CD14-positive monocyte (primary cell): ENCODE measurements at regions not wholly inside any gene's neighbourhood (a gene's known extent, or its start where the extent isn't known, plus 50 kb on each side); places are given as distances from the start of the nearest gene placed in this dataset.

Experiments
- DNase-seq, 3 donors: peaks; one replicate each; pipeline ENCODE4 v3.0.0-alpha.2; 2011 to 2022
- H2AFZ ChIP-seq: 2 replicates; pipeline ENCODE4 v1.6.0; 2012; ENCODE audit warnings: mild to moderate bottlenecking, low read depth, low read length, inconsistent platforms; ENCODE audit not compliant: insufficient read depth, poor library complexity, severe bottlenecking
- H3K27ac ChIP-seq, 2 donors: 1 replicate in 1 of 2; 2 replicates in 1 of 2; pipeline ENCODE4 v1.5.1; 2012 to 2013; ENCODE audit warnings: low read length in 2 of 2, control low read depth in 1 of 2, inconsistent platforms in 1 of 2, low read depth in 1 of 2, mild to moderate bottlenecking in 1 of 2
- H3K27me3 ChIP-seq, 2 donors: one replicate each; pipeline versions ENCODE4 v1.6.0 to v1.6.1; 2011 to 2013; ENCODE audit warnings: low read length in 2 of 2; ENCODE audit not compliant: control insufficient read depth in 2 of 2, insufficient read depth in 2 of 2
- H3K36me3 ChIP-seq, 2 donors: replicated peaks in 1 of 2; 1 replicate in 1 of 2; 2 replicates in 1 of 2; pipeline versions ENCODE4 v1.5.1 to v1.6.1; 2012 to 2013; ENCODE audit warnings: low read length in 2 of 2, control low read depth in 1 of 2, inconsistent platforms in 1 of 2, mild to moderate bottlenecking in 1 of 2; ENCODE audit not compliant: insufficient read depth in 2 of 2, control insufficient read depth in 1 of 2
- H3K4me1 ChIP-seq, 2 donors: 1 replicate in 1 of 2; 2 replicates in 1 of 2; pipeline versions ENCODE4 v1.5.1 to v1.6.1; 2012 to 2013; ENCODE audit warnings: low read length in 2 of 2, control low read depth in 1 of 2, inconsistent platforms in 1 of 2, mild to moderate bottlenecking in 1 of 2, moderate library complexity in 1 of 2; ENCODE audit not compliant: insufficient read depth in 2 of 2, control insufficient read depth in 1 of 2
- H3K4me2 ChIP-seq: replicated peaks from 2 replicates; pipeline ENCODE3; 2012; ENCODE audit warnings: low read length, moderate library complexity, mild to moderate bottlenecking; ENCODE audit not compliant: poor library complexity, severe bottlenecking; ENCODE audit errors: extremely low read depth
- H3K4me3 ChIP-seq, 3 experiments: fragments of 200-600 bp in 1 of 3; sonication (generic) in 1 of 3; replicated peaks in 1 of 3; 1 replicate in 2 of 3; 2 replicates in 1 of 3; pipeline ENCODE4 v1.5.1; 2011 to 2013; ENCODE audit warnings: low read length in 3 of 3, mild to moderate bottlenecking in 3 of 3, control low read depth in 2 of 3, low read depth in 2 of 3, inconsistent platforms in 1 of 3, moderate library complexity in 1 of 3
- H3K79me2 ChIP-seq: 2 replicates; pipeline ENCODE4 v1.6.0; 2012; ENCODE audit warnings: mild to moderate bottlenecking, control low read depth, inconsistent platforms, low read length, moderate library complexity; ENCODE audit not compliant: insufficient read depth
- H3K9ac ChIP-seq: 2 replicates; pipeline ENCODE4 v1.6.0; 2017; ENCODE audit warnings: low read length, mild to moderate bottlenecking; ENCODE audit not compliant: insufficient read depth, poor library complexity, severe bottlenecking
- H3K9me3 ChIP-seq, 2 donors: replicated peaks in 1 of 2; 1 replicate in 1 of 2; 2 replicates in 1 of 2; pipeline versions ENCODE4 v1.5.1 to v1.6.1; 2012 to 2013; ENCODE audit warnings: low read length in 2 of 2, control low read depth in 1 of 2; ENCODE audit not compliant: control insufficient read depth in 1 of 2, insufficient read depth in 1 of 2
- H4K20me1 ChIP-seq: 2 replicates; pipeline ENCODE4 v1.6.0; 2012; ENCODE audit warnings: mild to moderate bottlenecking, low read length, control low read depth, moderate library complexity; ENCODE audit not compliant: insufficient read depth
- H3K27ac Mint-ChIP-seq, 7 donors: one replicate each; pipeline ENCODE4 v1.8.0; 2020; ENCODE audit warnings: mild to moderate bottlenecking in 7 of 7, mixed read lengths in 7 of 7, moderate library complexity in 6 of 7, inconsistent platforms in 2 of 7
- H3K27me3 Mint-ChIP-seq, 3 donors: one replicate each; pipeline ENCODE4 v1.8.0; 2021 to 2022; ENCODE audit warnings: low read depth in 3 of 3, mild to moderate bottlenecking in 3 of 3, mixed read lengths in 3 of 3, moderate library complexity in 3 of 3, inconsistent platforms in 1 of 3
- H3K36me3 Mint-ChIP-seq, 2 donors: one replicate each; pipeline ENCODE4 v1.8.0; 2020; ENCODE audit warnings: mixed read lengths in 2 of 2, inconsistent platforms in 1 of 2, mild to moderate bottlenecking in 1 of 2
- H3K4me1 Mint-ChIP-seq: one replicate; pipeline ENCODE4 v1.8.0; 2020; ENCODE audit warnings: mild to moderate bottlenecking, mixed read lengths
- H3K4me3 Mint-ChIP-seq, 2 donors: one replicate each; pipeline ENCODE4 v1.8.0; 2020; ENCODE audit warnings: mild to moderate bottlenecking in 2 of 2, mixed read lengths in 2 of 2, moderate library complexity in 1 of 2
- H3K9me3 Mint-ChIP-seq, 7 donors: one replicate each; pipeline ENCODE4 v1.8.0; 2020 to 2022; ENCODE audit warnings: mixed read lengths in 7 of 7, mild to moderate bottlenecking in 6 of 7, moderate library complexity in 6 of 7, inconsistent platforms in 2 of 7
- WGBS: methylation state at CpG from one replicate; pipeline ENCODE4 v1.1.5; 2013; ENCODE audit warnings: missing lambda C conversion rate; ENCODE audit not compliant: insufficient coverage; 5-methylcytosine and 5-hydroxymethylcytosine counted together
- intact Hi-C, 2 donors: fragments of 100-400 bp; cut with micrococcal nuclease; formaldehyde crosslinking; loops; one replicate each; pipeline versions ENCODE4 v1.15.0 to v1.15.1; 2023
- TF ChIP-seq, protein P1 (sequence below): fragments of 200-600 bp; IDR thresholded peaks from one replicate; pipeline ENCODE4 v1.8.0; 2022; ENCODE audit warnings: antibody characterized with exemption, mild to moderate bottlenecking

DNA sequence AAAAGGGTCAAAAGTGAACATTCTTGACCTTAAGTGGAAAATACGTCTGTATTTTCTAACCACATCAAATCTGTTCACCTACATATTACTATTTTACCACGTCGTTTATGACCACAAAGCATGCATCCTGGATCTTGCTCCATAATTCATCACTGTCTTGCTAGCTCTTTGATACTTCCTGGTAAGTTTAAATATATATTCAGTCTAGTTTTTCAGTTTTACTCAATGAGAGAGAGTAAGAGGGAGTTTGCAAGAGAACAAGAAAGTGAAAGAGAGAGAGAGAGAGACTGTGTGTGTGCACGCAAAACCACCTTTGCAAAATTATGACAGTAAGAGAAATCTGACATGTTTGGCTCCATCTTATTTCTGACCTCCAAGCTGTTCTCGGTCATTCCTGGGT lies 173.7 kb upstream of the GALNTL6 start:
- H3K9ac ChIP-seq = no peak overlapping the region
- H3K4me1 ChIP-seq = no peaks in the 10 kb centered on the region
- H2AFZ ChIP-seq = no peak overlapping the region
- H3K4me3 Mint-ChIP-seq = no peak overlapping the region
- no peak overlapping the region for H3K27ac ChIP-seq
- no peaks in the 10 kb centered on the region for H3K36me3 Mint-ChIP-seq
- no peak overlapping the region for H3K27ac Mint-ChIP-seq
- H3K79me2 ChIP-seq = no peaks in the 10 kb centered on the region
- H3K4me3 ChIP-seq = no peak overlapping the region
- H4K20me1 ChIP-seq = no peaks in the 10 kb centered on the region
- H3K9me3 ChIP-seq = no peaks in the 10 kb centered on the region
- no peaks in the 10 kb centered on the region for H3K36me3 ChIP-seq
- TF ChIP-seq, protein P1, sequence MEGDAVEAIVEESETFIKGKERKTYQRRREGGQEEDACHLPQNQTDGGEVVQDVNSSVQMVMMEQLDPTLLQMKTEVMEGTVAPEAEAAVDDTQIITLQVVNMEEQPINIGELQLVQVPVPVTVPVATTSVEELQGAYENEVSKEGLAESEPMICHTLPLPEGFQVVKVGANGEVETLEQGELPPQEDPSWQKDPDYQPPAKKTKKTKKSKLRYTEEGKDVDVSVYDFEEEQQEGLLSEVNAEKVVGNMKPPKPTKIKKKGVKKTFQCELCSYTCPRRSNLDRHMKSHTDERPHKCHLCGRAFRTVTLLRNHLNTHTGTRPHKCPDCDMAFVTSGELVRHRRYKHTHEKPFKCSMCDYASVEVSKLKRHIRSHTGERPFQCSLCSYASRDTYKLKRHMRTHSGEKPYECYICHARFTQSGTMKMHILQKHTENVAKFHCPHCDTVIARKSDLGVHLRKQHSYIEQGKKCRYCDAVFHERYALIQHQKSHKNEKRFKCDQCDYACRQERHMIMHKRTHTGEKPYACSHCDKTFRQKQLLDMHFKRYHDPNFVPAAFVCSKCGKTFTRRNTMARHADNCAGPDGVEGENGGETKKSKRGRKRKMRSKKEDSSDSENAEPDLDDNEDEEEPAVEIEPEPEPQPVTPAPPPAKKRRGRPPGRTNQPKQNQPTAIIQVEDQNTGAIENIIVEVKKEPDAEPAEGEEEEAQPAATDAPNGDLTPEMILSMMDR = no peak
- 40% methylated on average over 1 of the region's 5 CpGs for WGBS
- H3K4me2 ChIP-seq = no peak overlapping the region
- H3K9me3 Mint-ChIP-seq = peaks cover 0 to 5% (median 0%) of the 10 kb centered on the region in 7 donors
- peaks cover 9% of the 10 kb centered on the region for H3K4me1 Mint-ChIP-seq
- H3K27me3 ChIP-seq = no peaks in the 10 kb centered on the region
- DNase-seq = no peak
- H3K27me3 Mint-ChIP-seq = no peaks in the 10 kb centered on the region
- intact Hi-C loops = no loop called here

DNA sequence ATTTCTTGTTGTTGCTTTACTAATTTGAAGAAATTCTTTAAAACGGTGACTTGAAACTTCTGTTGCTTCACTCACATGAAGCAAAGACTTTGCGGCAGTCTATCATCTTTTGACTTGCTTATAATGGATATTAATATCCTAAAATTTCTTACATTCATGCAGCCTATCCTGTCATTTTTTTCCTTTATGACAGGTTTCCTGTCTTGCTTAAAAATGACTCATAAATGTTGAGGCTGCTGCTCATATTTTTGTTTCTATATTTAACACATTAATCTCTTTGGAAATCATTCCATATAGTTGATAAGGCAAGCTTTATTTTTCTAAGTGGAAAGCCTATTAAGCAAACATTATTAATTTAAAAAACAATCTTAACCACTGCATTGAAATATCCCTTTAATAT lies 176.6 kb upstream of the GALNTL6 start:
- Mint-ChIP-seq H3K36me3 (no peaks in the 10 kb centered on the region), H3K27me3 (no peaks in the 10 kb centered on the region), H3K27ac (no peak overlapping the region), H3K9me3 (peaks cover 0 to 11% (median 6%) of the 10 kb centered on the region in 7 donors), H3K4me1 (peaks cover 4% of the 10 kb centered on the region), H3K4me3 (no peak overlapping the region)
- Histone ChIP-seq H3K4me1 (no peaks in the 10 kb centered on the region), H4K20me1 (no peaks in the 10 kb centered on the region), H2AFZ (no peak overlapping the region), H3K9ac (no peak overlapping the region), H3K27me3 (no peaks in the 10 kb centered on the region), H3K4me3 (no peak overlapping the region), H3K4me2 (no peak overlapping the region), H3K9me3 (peaks cover 0 to 3% of the 10 kb centered on the region in 2 donors), H3K36me3 (no peaks in the 10 kb centered on the region), H3K27ac (no peak overlapping the region), H3K79me2 (no peaks in the 10 kb centered on the region)
- WGBS = no CpG with 5 or more reads among the region's 2 CpGs
- intact Hi-C loops = no loop called here
- TF ChIP-seq, protein P1 = no peak
- no peak for DNase-seq
